SU-DHL-6 (cell line): ENCODE measurements at regions not wholly inside any gene's neighbourhood (a gene's known extent, or its start where the extent isn't known, plus 50 kb on each side); places are given as distances from the start of the nearest gene placed in this dataset.

Source experiments
- EZH2phosphoT487 ChIP-seq: fragments of 200-600 bp; sonication (generic), shearing (Covaris generic); conservative IDR thresholded peaks from 2 replicates; pipeline ENCODE4 v1.6.1; 2018; ENCODE audit warnings: mild to moderate bottlenecking, antibody characterized with exemption, low read length, moderate library complexity, mixed read lengths
- TF ChIP-seq, protein P1 (sequence below): fragments of 200-600 bp; sonication (generic); IDR thresholded peaks from one replicate; pipeline ENCODE4 v1.5.1; 2017; ENCODE audit warnings: antibody characterized with exemption, mild to moderate bottlenecking, low read length, moderate library complexity; ENCODE audit not compliant: insufficient read depth, poor library complexity, severe bottlenecking

DNA sequence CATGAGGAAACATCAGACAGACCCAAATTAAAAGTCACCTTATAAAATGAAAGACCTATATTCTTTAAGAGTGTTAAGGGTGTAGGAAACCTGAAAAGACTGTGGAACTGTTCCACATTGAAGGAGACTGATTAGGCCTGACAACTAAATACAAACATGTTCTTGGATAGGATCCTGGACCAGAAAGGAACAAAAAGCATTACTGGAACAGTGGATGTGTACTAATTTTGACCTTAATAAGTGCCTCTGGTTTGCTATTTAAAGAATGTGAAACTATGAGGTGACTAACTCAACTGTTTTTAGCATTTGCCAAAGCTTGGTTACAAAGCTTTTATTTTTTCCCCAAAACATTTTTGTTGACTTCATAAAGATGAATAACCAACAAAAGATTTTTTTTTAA, 340.6 kb downstream of the CAAP1 start:
- TF ChIP-seq, protein P1, sequence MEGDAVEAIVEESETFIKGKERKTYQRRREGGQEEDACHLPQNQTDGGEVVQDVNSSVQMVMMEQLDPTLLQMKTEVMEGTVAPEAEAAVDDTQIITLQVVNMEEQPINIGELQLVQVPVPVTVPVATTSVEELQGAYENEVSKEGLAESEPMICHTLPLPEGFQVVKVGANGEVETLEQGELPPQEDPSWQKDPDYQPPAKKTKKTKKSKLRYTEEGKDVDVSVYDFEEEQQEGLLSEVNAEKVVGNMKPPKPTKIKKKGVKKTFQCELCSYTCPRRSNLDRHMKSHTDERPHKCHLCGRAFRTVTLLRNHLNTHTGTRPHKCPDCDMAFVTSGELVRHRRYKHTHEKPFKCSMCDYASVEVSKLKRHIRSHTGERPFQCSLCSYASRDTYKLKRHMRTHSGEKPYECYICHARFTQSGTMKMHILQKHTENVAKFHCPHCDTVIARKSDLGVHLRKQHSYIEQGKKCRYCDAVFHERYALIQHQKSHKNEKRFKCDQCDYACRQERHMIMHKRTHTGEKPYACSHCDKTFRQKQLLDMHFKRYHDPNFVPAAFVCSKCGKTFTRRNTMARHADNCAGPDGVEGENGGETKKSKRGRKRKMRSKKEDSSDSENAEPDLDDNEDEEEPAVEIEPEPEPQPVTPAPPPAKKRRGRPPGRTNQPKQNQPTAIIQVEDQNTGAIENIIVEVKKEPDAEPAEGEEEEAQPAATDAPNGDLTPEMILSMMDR, result no peak
- TF ChIP-seq EZH2phosphoT487, result no peak
